Effector memory CD4-positive, alpha-beta T cell (primary cell): ENCODE measurements at regions not wholly inside any gene's neighbourhood (a gene's known extent, or its start where the extent isn't known, plus 50 kb on each side); places are given as distances from the start of the nearest gene placed in this dataset.
"Not testable (repeated sequence)": the region's sequence is repeated elsewhere in the genome, so short reads cannot be mapped to it uniquely, and the experiment has no call there.

Source experiments
- DNase-seq, 3 donors: peaks; one replicate each; pipeline ENCODE4 v3.0.0-alpha.2; 2020
- H3K27ac ChIP-seq: 2 replicates; pipeline ENCODE4 v1.7.0; 2013; ENCODE audit warnings: mild to moderate bottlenecking, low read length, moderate library complexity; ENCODE audit not compliant: insufficient read depth, poor library complexity, severe bottlenecking
- H3K27me3 ChIP-seq: replicated peaks from 2 replicates; pipeline ENCODE4 v1.7.0; 2013; ENCODE audit warnings: mild to moderate bottlenecking, low read length; ENCODE audit not compliant: insufficient read depth, control insufficient read depth, poor library complexity, severe bottlenecking
- H3K36me3 ChIP-seq: 2 replicates; pipeline ENCODE4 v1.7.0; 2013; ENCODE audit warnings: mild to moderate bottlenecking, low read length, moderate library complexity; ENCODE audit not compliant: control insufficient read depth, insufficient read depth
- H3K4me1 ChIP-seq: 2 replicates; pipeline ENCODE4 v1.7.0; 2013; ENCODE audit warnings: low read length, mild to moderate bottlenecking; ENCODE audit not compliant: control insufficient read depth, insufficient read depth, poor library complexity, severe bottlenecking
- H3K4me3 ChIP-seq: 2 replicates; pipeline ENCODE4 v1.7.0; 2013; ENCODE audit warnings: low read length, low read depth, mild to moderate bottlenecking; ENCODE audit not compliant: insufficient read depth, poor library complexity, severe bottlenecking
- H3K9me3 ChIP-seq: 2 replicates; pipeline ENCODE4 v1.7.0; 2013; ENCODE audit warnings: mild to moderate bottlenecking, low read length, moderate library complexity; ENCODE audit not compliant: control insufficient read depth

GRCh38 chr4:72677886-72678285 lies 108.9 kb upstream of the ADAMTS3 start:
- H3K27ac ChIP-seq, result no peak overlapping the region
- H3K9me3 ChIP-seq, result no peaks in the 10 kb centered on the region
- H3K4me3 ChIP-seq, result no peak overlapping the region
- no peak for DNase-seq
- H3K27me3 ChIP-seq, result no peaks in the 10 kb centered on the region
- H3K4me1 ChIP-seq, result no peaks in the 10 kb centered on the region
- no peaks in the 10 kb centered on the region for H3K36me3 ChIP-seq

- Histone ChIP-seq H3K27me3 (no peaks in the 10 kb centered on the region), H3K36me3 (no peaks in the 10 kb centered on the region), H3K4me1 (no peaks in the 10 kb centered on the region), H3K4me3 (no peak overlapping the region), H3K9me3 (no peaks in the 10 kb centered on the region), H3K27ac (no peak overlapping the region)
- no peak for DNase-seq
Measured at GRCh38 chr4:72677265-72677664, 108.2 kb upstream of the ADAMTS3 start.

GRCh38 chr4:72671980-72672379 lies 103.0 kb upstream of the ADAMTS3 start:
- no peaks in the 10 kb centered on the region for H3K36me3 ChIP-seq
- H3K27me3 ChIP-seq, result no peaks in the 10 kb centered on the region
- H3K9me3 ChIP-seq, result no peaks in the 10 kb centered on the region
- no peaks in the 10 kb centered on the region for H3K4me1 ChIP-seq
- no peak for DNase-seq
- no peak overlapping the region for H3K4me3 ChIP-seq
- H3K27ac ChIP-seq, result no peak overlapping the region

DNA sequence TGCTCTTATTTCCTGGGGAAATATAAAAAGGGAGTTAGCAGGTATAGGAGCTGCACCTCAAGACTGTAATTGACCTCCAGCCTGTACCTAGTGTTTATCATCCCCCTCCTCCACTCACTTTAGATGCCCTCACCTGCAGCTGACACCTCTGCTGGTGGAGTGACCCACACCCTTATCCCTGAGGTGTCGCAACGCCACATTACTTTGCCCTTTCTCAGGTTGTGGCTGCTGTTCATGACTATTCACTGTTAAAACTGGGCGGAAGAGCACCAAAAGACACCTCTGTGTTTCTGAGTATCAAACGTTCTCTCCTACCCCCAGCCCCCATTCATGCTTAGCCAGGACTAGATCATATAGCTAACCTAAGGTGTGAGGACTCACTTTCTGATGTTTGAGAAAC lies 101.5 kb upstream of the ADAMTS3 start:
- Histone ChIP-seq H3K36me3 (no peaks in the 10 kb centered on the region), H3K4me1 (no peaks in the 10 kb centered on the region)

GRCh38 chr4:72666910-72667309 lies 97.9 kb upstream of the ADAMTS3 start:
- Histone ChIP-seq H3K36me3 (no peaks in the 10 kb centered on the region), H3K27ac (no peak overlapping the region), H3K27me3 (no peaks in the 10 kb centered on the region), H3K4me3 (no peak overlapping the region), H3K4me1 (no peaks in the 10 kb centered on the region), H3K9me3 (no peaks in the 10 kb centered on the region)
- no peak for DNase-seq

More for the DNA sequence above, 101.5 kb upstream of the ADAMTS3 start:
- no peaks in the 10 kb centered on the region for H3K9me3 ChIP-seq
- no peaks in the 10 kb centered on the region for H3K27me3 ChIP-seq
- H3K27ac ChIP-seq, result no peak overlapping the region
- no peak for DNase-seq
- no peak overlapping the region for H3K4me3 ChIP-seq

DNA sequence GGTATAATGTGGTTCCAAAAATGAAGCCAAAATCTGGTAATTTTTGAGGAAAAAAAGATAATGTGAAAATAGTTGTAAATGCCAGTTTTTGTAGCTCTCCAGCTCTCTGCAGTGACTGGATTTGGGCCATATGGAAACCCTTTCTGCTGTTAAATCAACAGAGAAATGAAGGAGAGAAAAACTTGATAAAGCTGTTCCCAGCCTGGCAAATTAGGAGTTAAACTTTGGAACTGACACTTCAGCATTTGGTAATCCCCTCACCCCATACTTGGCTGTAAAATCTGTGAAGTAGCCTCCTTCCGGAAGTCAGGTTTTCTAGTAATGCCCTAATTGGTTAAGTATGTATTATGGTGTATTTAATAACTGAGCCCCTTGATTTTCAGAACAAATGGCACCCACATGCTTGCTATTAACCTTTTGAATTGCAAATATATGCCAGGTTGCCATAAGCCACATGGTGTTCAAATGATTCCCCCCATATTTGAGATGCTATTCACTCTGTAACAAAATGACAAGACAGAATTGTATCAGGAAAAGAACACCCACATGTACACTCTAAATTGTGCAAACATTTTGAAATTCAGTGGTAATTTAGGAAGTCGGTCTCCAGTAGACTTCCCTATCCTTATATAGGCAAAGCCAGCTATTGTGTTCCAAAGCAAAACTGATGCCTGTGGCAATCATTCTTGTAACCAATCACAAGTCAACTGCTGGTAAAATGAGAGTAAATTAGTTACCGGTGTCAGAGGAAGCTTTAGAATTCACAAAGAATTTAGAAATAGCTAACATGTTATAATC lies 96.3 kb upstream of the ADAMTS3 start:
- H3K27ac ChIP-seq, result no peak overlapping the region
- H3K27me3 ChIP-seq, result no peaks in the 10 kb centered on the region
- H3K4me1 ChIP-seq, result no peaks in the 10 kb centered on the region
- H3K36me3 ChIP-seq, result no peaks in the 10 kb centered on the region
- DNase-seq, result no peak
- no peaks in the 10 kb centered on the region for H3K9me3 ChIP-seq
- H3K4me3 ChIP-seq, result no peak overlapping the region

GRCh38 chr4:72663828-72664227 lies 94.8 kb upstream of the ADAMTS3 start:
- H3K4me3 ChIP-seq, result no peak overlapping the region

DNA sequence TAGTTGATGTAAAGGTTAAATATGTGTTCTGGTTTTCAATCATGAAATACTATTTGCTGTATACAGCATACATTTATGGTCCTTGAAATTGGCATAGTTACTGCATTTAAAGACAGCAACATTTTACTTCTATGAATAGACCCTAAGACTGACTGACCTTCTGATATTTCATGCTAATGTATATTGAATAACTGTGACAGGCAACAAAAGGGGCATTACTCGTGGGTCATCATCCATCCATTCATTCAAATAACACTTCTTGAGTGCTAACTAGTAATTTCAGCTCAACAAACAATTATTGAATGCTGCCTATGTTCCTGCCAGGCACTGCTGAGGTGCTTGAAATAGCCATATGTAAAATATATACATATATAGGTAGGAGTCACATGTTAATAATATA lies 92.8 kb upstream of the ADAMTS3 start:
- no peak overlapping the region for H3K27ac ChIP-seq
- no peak for DNase-seq
- H3K4me1 ChIP-seq, result no peaks in the 10 kb centered on the region
- H3K4me3 ChIP-seq, result no peak overlapping the region
- H3K9me3 ChIP-seq, result no peaks in the 10 kb centered on the region
- no peaks in the 10 kb centered on the region for H3K36me3 ChIP-seq
- H3K27me3 ChIP-seq, result no peaks in the 10 kb centered on the region

More at GRCh38 chr4:72663828-72664227, 94.8 kb upstream of the ADAMTS3 start:
- Histone ChIP-seq H3K27ac (no peak overlapping the region), H3K27me3 (no peaks in the 10 kb centered on the region), H3K9me3 (no peaks in the 10 kb centered on the region), H3K4me1 (no peaks in the 10 kb centered on the region), H3K36me3 (no peaks in the 10 kb centered on the region)
- DNase-seq, result no peak

DNA sequence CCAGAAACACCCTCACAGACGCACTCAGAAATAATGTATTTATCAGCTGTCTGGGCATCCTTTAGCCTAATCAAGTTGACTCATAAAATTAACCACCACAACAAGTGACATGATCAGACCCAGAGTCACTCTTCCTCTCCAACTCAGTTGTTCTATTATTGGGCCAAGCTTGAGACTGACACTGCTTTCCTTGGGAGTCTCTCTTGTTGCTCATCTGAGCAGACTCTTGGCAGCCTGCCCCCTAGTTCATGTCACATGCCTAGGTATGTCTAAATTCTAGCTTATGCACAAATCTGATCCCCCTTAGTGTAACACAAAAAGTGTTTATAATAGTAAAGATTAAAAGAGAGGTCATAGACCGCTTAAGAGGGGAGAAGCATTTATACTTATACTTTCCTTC lies 72.6 kb upstream of the ADAMTS3 start:
- no peak overlapping the region for H3K4me3 ChIP-seq
- DNase-seq, result no peak
- no peaks in the 10 kb centered on the region for H3K4me1 ChIP-seq
- no peaks in the 10 kb centered on the region for H3K36me3 ChIP-seq
- no peak overlapping the region for H3K27ac ChIP-seq
- no peaks in the 10 kb centered on the region for H3K9me3 ChIP-seq
- no peaks in the 10 kb centered on the region for H3K27me3 ChIP-seq

- not testable (repeated sequence) for H3K36me3 ChIP-seq, H3K4me1 ChIP-seq, H3K27me3 ChIP-seq, H3K9me3 ChIP-seq, H3K4me3 ChIP-seq, H3K27ac ChIP-seq, DNase-seq
Measured at GRCh38 chr4:72636866-72637265, 67.8 kb upstream of the ADAMTS3 start.
